ENCODE measurements at regions not wholly inside any gene's neighbourhood (a gene's known extent, or its start where the extent isn't known, plus 50 kb on each side); places are given as distances from the start of the nearest gene placed in this dataset.
"Not testable (repeated sequence)": the region's sequence is repeated elsewhere in the genome, so short reads cannot be mapped to it uniquely, and the experiment has no call there.

DNA sequence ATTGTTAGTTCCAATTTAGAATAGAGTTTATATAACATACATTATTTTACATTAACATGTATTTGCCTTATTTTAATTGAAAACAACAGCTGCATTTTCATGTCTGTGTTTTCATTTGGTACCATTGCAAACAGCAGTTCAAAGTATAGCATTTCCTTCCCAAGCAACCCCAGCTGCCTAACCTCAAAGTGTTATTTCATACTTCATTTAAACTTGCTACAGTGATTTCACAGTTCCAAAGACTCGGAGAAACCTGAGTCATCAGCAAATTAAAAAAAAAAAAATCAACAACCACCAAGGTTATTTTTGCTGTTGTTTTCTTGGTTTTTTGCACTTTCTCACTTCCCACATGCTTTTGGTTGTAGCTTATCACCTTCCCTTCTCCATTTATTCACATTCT lies 236.5 kb upstream of the SPHKAP start:
- DNase-seq (ENCODE audit: low spot score), result no peak

DNA sequence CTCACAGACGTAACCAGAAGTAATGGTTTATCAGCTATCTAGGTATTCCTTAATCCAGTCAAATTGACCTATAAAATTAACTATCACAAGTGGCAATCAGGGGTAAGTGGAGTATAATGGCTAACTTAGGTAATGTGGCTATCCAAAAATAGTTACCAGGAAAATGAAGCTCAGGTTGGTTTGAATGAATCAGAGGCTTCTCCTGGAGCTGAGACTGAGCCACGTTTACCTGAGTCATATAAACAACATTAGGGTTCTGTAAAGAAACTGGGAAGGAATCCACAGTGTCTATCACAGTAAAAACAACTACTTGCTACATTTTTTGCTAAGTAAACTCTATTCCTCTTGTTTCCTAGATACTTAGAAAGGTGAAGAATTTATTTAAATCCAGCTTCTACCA lies 236.0 kb upstream of the SPHKAP start:
- DNase-seq (ENCODE audit: low spot score), result no peak

DNA sequence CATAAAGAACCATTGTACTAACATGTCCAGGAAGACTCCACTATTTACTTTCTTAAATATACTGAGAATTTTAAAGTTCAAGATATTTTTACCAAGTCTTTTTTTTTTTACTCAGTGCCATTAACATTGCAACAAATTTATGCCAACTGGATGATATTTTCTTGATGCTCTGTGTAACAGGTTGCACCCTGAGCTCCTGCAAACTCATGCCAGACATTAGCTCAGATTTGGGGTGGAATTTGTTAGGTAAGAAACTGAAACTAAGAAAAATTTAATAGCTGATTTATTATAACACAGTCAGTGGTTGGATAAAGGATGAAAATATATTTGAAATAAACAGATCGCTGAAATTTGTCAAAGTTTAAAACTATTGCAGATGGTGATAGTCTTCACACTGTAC lies 228.6 kb upstream of the SPHKAP start:
- DNase-seq (ENCODE audit: low spot score), result no peak

DNA sequence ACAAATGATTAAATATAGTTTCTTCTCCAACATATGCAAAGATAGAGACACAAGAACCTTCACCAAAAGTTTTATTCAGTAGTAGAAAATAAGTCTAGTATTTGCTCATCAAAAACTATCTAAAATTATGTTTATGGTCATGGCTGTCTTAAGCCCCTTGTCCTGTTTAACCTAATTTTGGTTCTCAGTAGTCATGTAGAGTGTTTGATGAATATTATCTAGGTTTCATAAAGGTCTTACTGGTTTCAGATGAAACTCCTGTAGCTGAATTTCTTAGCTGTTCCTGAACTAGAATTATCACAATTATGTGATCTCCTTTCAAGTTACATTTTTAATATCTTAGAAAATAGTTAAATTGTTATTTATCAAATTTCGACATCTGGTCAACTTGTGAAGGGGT lies 228.0 kb upstream of the SPHKAP start:
- DNase-seq (ENCODE audit: low spot score), result no peak

DNA sequence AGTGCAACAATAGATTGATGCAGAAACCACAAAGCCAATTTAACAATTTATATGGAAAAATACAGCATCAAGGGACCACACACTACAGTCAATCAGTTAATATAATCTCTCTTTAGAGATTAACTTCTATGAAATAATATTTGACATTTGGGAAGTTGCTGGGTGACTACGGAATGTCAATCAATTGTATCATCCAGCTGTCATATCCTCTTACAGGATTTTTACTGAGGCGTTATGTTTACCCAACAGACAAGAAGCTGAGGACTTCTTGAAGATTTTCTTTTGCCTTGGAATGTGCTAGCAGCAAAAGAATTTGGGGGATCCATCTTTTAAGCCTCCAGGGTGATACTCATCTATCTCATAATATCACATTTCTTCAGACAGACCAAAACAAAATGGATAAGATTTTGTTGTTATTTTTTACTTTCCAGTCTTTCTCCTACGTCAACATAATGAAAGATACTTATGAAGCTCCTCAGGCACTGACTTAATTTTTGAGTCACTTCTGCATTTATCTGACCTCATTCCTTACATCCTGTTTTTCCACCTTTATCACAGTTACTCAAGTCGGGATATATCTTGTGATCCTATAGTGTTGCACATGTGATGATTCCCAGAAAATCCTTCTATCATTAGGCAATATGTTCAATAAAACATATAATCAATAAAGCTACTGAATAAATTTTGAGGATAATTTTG lies 227.2 kb upstream of the SPHKAP start:
- no peak for DNase-seq (ENCODE audit: low spot score)

DNA sequence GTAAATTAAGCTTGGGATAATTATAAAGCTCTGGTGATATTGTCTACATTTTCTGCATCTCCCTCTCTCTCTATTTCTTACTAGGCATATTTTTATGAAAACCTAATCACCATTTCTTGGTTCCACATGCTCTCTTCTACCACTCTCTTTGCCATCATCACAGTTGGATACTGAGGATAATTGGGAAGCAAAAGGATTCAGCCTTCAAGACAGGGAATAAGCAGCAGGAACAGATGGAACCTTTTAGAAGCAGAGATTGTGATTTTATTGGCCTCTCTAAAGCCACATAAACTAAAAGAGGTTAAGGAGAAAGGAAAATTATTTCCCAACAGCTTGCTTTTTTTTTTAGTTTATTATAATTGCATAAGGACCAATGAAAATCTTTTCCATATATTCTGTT lies 226.3 kb upstream of the SPHKAP start:
- no peak for DNase-seq (ENCODE audit: low spot score)

DNA sequence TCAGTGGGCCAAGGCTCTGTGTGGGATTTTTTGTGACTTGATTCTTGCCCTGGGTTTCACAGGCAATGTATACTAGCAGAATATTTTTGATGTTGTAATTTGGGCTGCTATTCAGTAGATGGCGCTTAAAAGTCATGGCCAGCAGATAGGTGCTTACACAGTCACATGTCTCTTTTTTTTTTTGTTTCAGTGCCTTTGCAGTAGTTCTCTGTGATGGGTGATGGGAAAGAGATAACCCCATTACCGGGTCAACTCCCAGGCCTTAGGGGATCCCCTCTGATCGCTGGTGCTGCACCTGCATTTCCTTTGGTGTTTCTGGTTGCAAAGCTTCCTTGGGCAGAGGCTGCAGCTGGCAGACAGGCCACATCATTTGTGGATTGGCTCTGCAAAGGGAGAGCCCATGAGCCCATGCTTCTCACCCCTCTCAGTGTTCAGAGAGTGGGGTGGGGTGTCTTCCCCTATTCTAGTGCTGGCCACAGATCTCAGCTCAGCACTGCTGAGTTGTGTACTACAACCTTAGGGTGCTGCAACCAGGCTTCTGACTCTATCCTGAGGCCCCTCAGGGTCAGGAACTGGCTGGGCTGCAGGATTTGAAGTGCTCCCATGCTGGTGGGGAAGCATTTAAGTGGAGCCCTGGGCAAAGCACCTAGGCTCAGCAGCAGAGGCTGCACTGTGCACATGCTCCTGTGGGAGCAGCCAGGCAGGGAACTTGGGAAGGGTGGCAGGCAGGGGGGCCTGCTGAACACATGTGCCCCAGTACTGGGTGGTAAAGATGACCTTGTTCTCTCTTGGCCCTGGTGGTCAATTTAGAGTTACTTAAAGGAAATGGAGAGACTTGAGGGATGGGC lies 219.8 kb upstream of the SPHKAP start:
- DNase-seq (ENCODE audit: low spot score), result no peak

DNA sequence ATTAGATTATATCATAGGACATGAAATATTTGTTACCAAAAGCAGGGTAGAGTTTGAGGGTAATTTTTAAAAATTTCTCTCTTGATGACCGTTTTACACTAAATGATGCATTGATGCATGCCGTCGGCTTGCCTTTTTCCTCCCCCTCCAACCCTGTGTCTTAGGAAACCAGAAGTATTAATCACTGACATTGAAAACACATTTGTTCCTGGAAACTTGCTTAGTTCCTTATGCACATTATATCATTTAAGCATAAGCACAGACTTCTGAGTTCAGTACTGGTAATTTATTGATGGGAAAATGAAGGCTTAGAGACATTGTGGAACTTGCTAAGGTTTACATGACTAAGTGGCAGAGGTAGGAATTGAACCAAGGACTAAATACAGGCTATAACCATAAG lies 206.3 kb upstream of the SPHKAP start:
- DNase-seq (ENCODE audit: low spot score), result no peak

DNA sequence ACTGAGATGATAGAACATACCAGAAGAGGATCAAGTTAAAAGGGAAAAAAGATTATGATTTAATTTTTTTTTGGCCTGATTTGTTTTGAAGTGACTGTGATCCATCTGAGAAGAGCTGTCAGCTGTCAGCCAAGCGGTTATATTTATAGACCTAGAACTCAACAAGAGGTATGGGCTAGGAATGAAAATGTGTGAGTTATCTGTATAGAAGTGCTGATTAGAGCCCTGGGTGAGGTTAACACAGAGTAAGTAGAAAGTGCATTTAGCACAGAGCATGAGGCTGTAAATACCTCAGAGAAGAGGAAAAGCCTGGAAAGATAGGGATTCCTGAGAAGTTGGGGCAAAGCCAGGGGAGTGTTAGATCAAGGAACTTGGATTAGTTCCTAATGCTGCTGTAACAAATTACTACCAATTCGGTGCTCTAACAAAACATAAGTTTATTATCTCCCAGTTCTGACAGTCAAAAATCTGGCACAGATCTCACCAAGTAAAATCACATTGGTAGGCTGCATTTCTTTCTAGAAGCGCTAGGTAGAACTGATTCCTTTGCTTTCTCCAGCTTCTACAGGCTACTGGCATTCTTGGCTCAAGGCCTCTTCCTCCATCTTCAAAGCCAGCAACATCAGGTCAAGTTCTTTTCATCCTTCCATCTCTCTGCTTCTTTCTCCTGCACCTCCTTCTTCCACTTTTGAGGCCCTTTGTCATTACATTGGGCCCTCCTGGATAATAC lies 197.4 kb upstream of the SPHKAP start:
- no peak for DNase-seq (ENCODE audit: low spot score)

DNA sequence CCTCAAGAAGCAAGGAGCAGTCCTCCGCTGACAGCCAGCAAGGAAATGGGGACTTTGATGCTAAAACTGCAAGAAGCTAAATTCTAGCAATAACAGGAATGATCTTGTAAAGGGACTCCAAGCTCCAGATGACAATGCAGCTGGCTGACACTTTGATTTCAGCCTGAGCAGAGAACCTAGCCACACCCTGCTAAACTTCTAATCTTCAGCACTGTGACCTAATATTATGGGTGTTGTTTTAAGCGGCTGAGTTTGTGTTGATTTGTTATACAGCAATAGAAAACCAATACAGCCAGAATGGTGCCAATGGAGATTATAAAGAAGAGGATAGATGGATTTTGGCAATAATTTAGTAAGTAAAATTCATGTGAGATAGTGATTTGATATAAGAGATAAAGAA lies 196.7 kb upstream of the SPHKAP start:
- no peak for DNase-seq (ENCODE audit: low spot score)

DNA sequence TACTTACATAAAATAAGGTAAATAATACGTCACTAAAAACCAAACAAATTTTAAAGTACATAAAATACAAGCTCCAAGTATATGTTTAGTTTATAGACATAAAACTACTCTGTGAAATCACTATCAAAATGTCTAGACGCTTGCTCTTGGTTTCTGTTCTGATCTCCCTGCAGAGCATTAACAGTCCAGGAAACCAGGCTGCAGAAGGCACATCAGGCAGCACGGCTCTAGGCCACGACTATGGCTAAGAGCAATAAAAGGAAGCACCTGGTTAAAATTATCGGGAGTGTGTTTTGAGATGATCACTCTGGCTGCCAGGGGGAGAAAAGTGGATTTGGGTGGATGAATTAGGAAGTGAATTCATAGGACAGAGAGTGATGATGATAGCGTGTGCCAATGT lies 196.0 kb upstream of the SPHKAP start:
- DNase-seq (ENCODE audit: low spot score), result no peak

DNA sequence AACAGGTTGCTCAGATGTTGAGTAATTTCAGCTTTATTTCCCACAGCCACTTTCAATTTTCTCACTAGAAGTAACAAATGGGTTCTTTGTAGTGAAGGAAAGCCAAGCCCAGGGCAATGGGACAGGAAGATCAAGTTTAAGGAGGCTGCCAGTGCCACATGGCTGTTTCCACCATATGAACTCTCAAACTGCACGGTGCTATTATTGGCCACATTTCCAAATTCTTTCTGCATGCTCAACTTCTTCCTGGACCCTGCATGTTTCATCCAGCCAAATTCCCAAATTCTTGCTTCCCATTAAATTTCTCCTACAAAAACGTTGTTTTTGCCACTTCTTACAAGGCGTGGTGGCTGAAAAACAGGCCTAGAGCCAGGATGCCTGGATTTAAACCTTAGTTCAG lies 193.3 kb upstream of the SPHKAP start:
- no peak for DNase-seq (ENCODE audit: low spot score)

DNA sequence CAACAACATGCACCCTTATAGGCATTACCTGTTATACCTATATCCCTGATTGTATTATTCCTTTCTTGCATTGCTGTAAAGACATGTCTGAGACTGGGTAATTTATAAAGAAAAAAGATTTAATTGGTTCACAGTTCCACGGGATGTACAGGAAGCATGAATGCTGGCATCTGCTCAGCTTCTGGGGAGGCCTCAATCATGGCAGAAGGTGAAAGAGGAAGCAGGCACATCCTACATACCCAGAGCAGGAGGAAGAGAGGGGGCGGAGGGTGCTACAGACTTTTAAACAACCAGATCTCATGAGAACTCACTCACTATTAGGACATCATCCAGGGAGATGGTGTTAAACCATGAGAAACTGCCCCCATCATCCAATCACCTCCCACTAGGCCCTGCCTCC lies 191.7 kb upstream of the SPHKAP start:
- no peak for DNase-seq (ENCODE audit: low spot score)

DNA sequence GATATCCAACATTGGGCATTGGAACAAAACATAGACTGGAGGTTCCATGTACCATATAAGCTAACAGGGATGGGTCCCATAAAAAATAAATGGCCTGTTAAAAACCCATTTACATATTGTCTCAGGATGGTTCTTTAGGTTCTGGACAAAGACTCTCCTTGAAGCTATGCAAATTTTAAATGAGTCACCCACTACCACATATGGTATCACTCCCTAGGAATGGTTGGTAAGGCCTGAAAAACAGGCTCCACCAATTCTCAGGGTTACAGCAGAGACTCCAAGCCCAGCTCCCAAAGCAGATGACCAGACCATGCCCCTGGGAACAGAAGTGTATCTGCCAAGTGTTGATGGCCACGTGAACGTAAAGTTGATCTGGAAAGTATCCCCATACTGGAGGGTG lies 190.7 kb upstream of the SPHKAP start:
- no peak for DNase-seq (ENCODE audit: low spot score)

DNA sequence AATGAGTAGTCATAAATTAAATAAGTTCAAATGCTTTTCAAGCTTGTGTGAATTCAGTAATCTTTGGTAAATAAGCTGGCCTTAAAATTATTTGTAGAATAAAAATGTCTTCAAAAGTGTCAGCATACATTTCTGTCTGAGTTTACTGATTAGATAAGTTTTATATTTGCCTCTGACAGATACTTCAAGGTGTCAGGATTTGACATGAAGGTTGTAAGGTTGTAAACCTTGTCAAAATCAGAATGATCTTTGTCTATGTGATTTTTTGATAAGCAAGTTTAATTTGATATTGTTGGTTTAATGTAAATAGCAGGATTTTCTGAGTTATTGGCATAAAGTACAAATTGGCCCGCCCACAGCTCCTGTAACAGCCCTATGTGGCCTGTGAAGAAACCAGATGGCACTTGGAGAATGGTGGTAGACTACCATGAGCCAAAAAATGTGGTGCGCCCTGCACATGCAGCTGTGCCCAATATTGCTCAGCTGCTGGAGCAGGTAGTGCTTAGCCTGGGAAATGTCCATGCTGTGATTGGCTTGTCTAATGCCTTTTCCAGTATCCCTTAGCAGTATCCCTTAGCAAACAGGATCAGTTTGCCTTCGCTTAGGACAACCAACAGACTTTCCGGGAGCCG lies 188.0 kb upstream of the SPHKAP start:
- no peak for DNase-seq (ENCODE audit: low spot score)

DNA sequence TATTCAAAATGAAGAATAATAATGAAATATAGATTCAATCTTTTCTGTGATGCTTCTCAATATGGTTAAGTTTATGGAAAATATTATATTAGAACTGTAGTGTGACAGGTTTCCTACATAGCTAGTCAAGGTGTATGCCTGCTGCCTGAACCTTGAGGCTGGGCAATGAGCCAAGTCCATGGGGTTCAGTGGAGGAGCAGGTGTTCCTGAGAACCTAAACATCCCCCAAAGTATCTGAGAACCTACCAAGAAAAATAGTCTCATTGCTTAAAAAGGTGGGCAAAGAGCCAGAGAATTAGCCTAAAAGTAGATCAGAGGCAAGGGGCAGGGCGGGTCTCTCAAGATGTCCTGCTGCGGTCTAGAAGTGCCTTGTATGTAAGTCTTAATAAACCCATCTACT lies 185.9 kb upstream of the SPHKAP start:
- DNase-seq (ENCODE audit: low spot score), result no peak

DNA sequence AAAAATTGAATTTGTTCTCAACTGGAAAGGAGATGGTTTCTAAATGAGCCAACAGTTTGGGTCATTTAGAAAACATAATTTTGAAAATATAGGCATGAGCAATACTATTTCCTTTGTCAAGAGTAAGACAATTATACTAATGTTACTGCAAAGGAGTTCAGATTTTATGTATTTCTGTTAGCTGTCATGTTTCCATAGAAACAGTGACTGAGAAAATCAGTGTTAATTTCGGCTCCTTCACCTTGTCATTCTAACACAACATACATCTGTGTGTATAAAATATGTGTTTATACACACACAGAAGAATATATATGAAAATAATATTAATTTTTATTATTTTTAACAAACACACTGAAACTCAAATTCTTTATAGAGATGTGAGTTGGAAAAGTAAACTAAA lies 178.0 kb upstream of the SPHKAP start:
- DNase-seq (ENCODE audit: low spot score), result no peak

DNA sequence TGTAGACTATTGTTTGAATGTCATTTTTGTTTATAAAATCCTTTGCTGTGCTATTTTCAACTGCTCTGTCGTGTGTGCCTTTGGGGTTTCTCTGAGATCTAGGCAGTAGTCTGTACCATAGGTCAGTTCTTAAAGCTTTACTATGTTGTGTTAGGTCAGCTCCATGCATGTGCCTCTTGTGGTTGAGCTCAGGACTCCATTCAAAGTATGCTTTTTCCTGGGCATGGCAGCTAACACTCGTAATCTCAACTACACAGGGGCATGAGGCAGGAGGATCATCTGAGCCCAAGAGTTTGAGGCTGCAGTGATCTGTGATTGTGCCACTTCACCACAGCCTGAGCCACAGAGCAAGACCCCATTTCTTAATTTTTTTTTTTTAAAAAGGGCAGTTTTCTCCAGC lies 174.4 kb upstream of the SPHKAP start:
- no peak for DNase-seq (ENCODE audit: low spot score)

DNA sequence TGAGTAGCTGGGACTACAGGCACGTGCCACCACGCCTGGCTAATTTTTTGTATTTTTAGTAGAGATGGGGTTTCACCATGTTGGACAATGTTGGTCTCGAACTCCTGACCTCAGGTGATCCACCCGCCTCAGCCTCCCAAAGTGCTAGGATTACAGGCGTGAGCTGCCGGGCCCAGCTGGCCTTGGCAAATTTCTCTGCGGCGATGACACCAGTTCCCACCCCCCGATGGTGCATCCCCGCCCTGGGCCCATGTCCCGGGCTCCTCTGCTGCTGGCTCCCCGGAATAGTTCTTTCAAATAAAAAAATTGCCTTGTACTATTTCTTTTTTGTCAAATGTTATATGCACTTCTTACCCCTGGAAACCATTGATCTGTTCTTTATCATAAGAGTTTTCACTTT lies 171.5 kb upstream of the SPHKAP start:
- not testable (repeated sequence) for DNase-seq (ENCODE audit: low spot score)

DNA sequence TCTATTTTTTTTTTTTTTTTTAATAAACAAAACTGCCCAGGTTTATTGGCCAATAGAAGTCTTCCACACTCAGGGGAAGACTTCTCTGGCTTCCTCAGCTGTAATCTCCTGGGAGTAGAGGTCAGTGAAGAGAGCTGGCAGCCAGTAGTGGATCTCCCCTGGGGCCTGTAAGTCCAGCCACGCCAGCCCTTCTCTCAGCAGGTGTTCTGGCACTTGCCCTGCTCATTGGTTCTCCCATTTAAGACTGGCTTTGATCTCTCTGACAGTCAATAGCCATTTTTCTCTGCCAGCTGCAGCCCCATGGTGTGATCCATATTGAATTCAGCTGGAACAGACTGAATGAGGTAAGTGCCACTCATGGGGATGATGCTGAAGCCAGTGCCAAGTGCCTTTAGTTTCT lies 170.6 kb upstream of the SPHKAP start:
- no peak for DNase-seq (ENCODE audit: low spot score)

DNA sequence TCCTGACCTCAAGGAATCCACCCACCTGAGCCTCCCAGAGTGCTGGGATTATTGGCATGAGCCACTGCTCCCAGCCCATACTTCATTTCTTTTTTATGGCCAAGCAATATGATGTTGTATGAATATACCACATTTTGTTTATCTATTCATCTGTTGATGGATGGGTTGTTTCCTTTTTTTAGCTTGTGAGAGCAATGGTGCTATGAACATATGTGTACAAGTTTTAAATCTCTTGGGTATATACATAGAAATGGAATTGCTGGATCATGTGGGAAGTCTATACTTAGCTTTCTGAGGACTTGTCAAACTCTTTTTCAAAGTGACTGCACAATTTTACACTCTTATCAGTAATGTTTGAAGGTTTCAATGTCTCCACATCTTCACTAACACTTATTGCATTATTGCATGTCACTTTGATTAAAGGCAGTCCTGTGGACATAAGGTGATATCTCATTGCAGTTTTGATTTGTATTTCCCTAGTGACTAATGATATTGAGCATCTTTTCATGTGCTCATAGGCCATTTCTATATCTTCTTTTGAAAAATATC lies 167.1 kb upstream of the SPHKAP start:
- no peak for DNase-seq (ENCODE audit: low spot score)

DNA sequence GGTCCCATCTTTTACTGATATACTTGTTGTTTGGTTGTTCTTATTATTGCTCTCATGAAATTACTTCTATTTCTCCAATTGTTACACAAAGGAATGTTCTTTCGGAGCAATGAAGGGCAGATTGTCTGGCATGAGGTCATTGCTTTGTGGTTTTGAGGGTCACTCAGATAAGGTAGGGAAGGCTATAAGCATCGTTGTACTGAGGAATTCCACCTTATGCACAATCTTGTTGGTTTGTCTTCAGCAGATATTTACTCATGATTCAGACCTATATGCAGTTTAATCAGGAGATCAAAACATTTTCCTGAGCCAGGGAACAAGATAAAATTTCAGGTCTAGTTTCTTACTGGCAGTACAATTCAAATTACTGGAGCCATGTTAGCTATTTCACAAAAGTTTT lies 163.0 kb upstream of the SPHKAP start:
- no peak for DNase-seq (ENCODE audit: low spot score)
